GM23338 (cell line): ENCODE measurements at regions not wholly inside any gene's neighbourhood (a gene's known extent, or its start where the extent isn't known, plus 50 kb on each side); places are given as distances from the start of the nearest gene placed in this dataset.

Source experiments
- ATAC-seq: fragments of 200-7000 bp; cut with Tn5 transposase; 3 replicates; pipeline ENCODE4 v1.9.1; 2020
- DNase-seq: peaks from one replicate; pipeline ENCODE4 v3.0.0-alpha.2; 2015; ENCODE audit warnings: low spot score
- H2AFZ ChIP-seq: fragments of 200-600 bp; sonication (generic); 2 replicates; pipeline ENCODE4 v1.8.0; 2016; ENCODE audit warnings: antibody characterized with exemption, mild to moderate bottlenecking, moderate library complexity
- H3F3A ChIP-seq: fragments of 200-600 bp; sonication (generic); replicated peaks from 2 replicates; pipeline ENCODE4 v1.8.0; 2017; ENCODE audit warnings: antibody characterized with exemption, mixed run types, low read depth
- H3K27ac ChIP-seq: fragments of 200-600 bp; sonication (generic); 2 replicates; pipeline ENCODE4 v1.6.1; 2016; ENCODE audit warnings: low read depth
- H3K27me3 ChIP-seq: fragments of 200-600 bp; sonication (generic); 2 replicates; pipeline ENCODE4 v1.8.0; 2016; ENCODE audit warnings: mild to moderate bottlenecking, mixed run types, moderate library complexity; ENCODE audit not compliant: insufficient read depth
- H3K36me3 ChIP-seq: fragments of 200-600 bp; sonication (generic); 2 replicates; pipeline ENCODE4 v1.8.0; 2016; ENCODE audit warnings: mild to moderate bottlenecking; ENCODE audit not compliant: insufficient read depth
- H3K4me1 ChIP-seq: fragments of 200-600 bp; sonication (generic); 2 replicates; pipeline ENCODE4 v1.8.0; 2016; ENCODE audit warnings: mild to moderate bottlenecking, moderate library complexity; ENCODE audit not compliant: insufficient read depth
- H3K4me2 ChIP-seq: fragments of 200-600 bp; sonication (generic); 2 replicates; pipeline ENCODE4 v1.7.1; 2017; ENCODE audit warnings: mixed run types
- H3K4me3 ChIP-seq: fragments of 200-600 bp; sonication (generic); 2 replicates; pipeline ENCODE4 v1.6.1; 2016; ENCODE audit warnings: mixed run types
- H3K79me2 ChIP-seq: fragments of 200-600 bp; sonication (generic); replicated peaks from 2 replicates; pipeline ENCODE4 v1.8.0; 2017; ENCODE audit warnings: mild to moderate bottlenecking; ENCODE audit not compliant: insufficient read depth
- H3K9me2 ChIP-seq: fragments of 200-600 bp; sonication (generic); 2 replicates; pipeline ENCODE4 v1.8.0; 2017; ENCODE audit not compliant: insufficient read depth
- H4K20me1 ChIP-seq: fragments of 200-600 bp; sonication (generic); replicated peaks from 2 replicates; pipeline ENCODE4 v1.8.0; 2017; ENCODE audit warnings: mild to moderate bottlenecking; ENCODE audit not compliant: insufficient read depth
- H3K27ac Mint-ChIP-seq: 2 replicates; pipeline ENCODE4 v1.8.0; 2020; ENCODE audit warnings: inconsistent platforms, mild to moderate bottlenecking, moderate library complexity, mixed read lengths
- H3K27me3 Mint-ChIP-seq: 3 replicates; pipeline ENCODE4 v1.8.0; 2022; ENCODE audit warnings: low read depth, mild to moderate bottlenecking, moderate library complexity, mixed read lengths, inconsistent platforms; ENCODE audit not compliant: insufficient read depth, poor library complexity
- H3K36me3 Mint-ChIP-seq: 3 replicates; pipeline ENCODE4 v1.8.0; 2021; ENCODE audit warnings: low read depth, mild to moderate bottlenecking, inconsistent platforms, moderate library complexity, mixed read lengths
- H3K4me1 Mint-ChIP-seq: 3 replicates; pipeline ENCODE4 v1.8.0; 2020; ENCODE audit warnings: mild to moderate bottlenecking, inconsistent platforms, mixed read lengths
- H3K4me3 Mint-ChIP-seq: 3 replicates; pipeline ENCODE4 v1.8.0; 2021; ENCODE audit warnings: moderate library complexity, mild to moderate bottlenecking, inconsistent platforms, mixed read lengths
- H3K9me3 Mint-ChIP-seq: 3 replicates; pipeline ENCODE4 v1.8.0; 2020; ENCODE audit warnings: moderate library complexity, mild to moderate bottlenecking, inconsistent platforms, mixed read lengths
- CREB1 ChIP-seq: fragments of 250-450 bp; sonication (Bioruptor Pico); IDR thresholded peaks from 2 replicates; pipeline ENCODE4 v1.5.0; 2020; ENCODE audit warnings: low read depth, mild to moderate bottlenecking, moderate library complexity
- CTCF ChIP-seq, 2 experiments: fragments of 200-600 bp in 1 of 2; sonication (generic) in 1 of 2; conservative IDR thresholded peaks; 2 replicates each; pipeline versions ENCODE4 v1.5.1 to v1.6.1; 2016 to 2017; ENCODE audit warnings: antibody characterized with exemption in 2 of 2, low read depth in 2 of 2, mild to moderate bottlenecking in 2 of 2, moderate library complexity in 1 of 2
- EZH2 ChIP-seq: fragments of 200-600 bp; sonication (generic); IDR thresholded peaks from one replicate; pipeline ENCODE4 v1.8.0; 2017; ENCODE audit warnings: antibody characterized with exemption, mild to moderate bottlenecking, low read depth; ENCODE audit not compliant: unreplicated experiment
- EZH2phosphoT487 ChIP-seq: fragments of 200-600 bp; sonication (generic); IDR thresholded peaks from one replicate; pipeline ENCODE4 v1.8.1; 2018; ENCODE audit warnings: antibody characterized with exemption; ENCODE audit not compliant: unreplicated experiment
- JUNB ChIP-seq: IDR thresholded peaks from one replicate; pipeline ENCODE4 v1.6.1; 2016; ENCODE audit warnings: antibody characterized with exemption; ENCODE audit not compliant: unreplicated experiment
- NANOG ChIP-seq: IDR thresholded peaks from 2 replicates; pipeline ENCODE4 v1.6.1; 2016; ENCODE audit warnings: antibody characterized with exemption, borderline replicate concordance
- POLR2AphosphoS5 ChIP-seq: IDR thresholded peaks from 2 replicates; pipeline ENCODE4 v1.6.1; 2016; ENCODE audit warnings: antibody characterized with exemption, low read depth
- STAT1 ChIP-seq: IDR thresholded peaks from one replicate; pipeline ENCODE4 v1.6.1; 2016; ENCODE audit warnings: antibody characterized with exemption; ENCODE audit not compliant: unreplicated experiment
- ZNF114 ChIP-seq: fragments of 250-450 bp; sonication (Bioruptor Pico); IDR thresholded peaks from 2 replicates; pipeline ENCODE4 v1.5.0; 2020; ENCODE audit warnings: mild to moderate bottlenecking, moderate library complexity
- ZNF331 ChIP-seq: fragments of 250-450 bp; sonication (Bioruptor Pico); IDR thresholded peaks from 2 replicates; pipeline ENCODE4 v1.5.0; 2020; ENCODE audit warnings: low read depth, mild to moderate bottlenecking, moderate library complexity
- ZNF462 ChIP-seq: fragments of 250-450 bp; sonication (Bioruptor Pico); IDR thresholded peaks from 2 replicates; pipeline ENCODE4 v1.5.0; 2020; ENCODE audit warnings: mild to moderate bottlenecking, moderate library complexity
- TF ChIP-seq, protein P1 (sequence below): IDR thresholded peaks from one replicate; pipeline ENCODE4 v1.6.1; 2018; ENCODE audit warnings: antibody characterized with exemption; ENCODE audit not compliant: unreplicated experiment
- TF ChIP-seq, protein P2 (sequence below): IDR thresholded peaks from 2 replicates; pipeline ENCODE4 v1.6.1; 2016; ENCODE audit warnings: antibody characterized with exemption

DNA sequence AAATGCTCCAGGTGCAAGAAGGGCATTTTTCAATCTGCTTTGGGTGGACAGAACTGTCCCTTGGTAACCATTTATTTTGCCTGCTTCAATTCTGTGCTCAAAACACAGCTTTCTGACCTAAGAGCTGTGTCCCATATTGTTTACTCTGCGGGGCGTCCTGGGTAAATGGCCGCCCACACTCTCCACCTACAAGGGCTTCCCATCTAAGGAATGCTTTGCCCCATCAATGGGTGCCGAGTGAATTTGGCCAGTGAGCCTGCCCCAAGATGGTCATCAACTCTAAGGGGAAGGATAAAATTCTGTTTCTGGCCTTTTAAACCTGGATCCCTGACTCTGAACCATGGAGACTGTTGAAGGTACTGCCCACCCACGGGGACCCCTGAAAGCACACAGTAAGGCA is 55.5 kb upstream of the FAM89A start:
- Mint-ChIP-seq H3K4me1 (peaks cover 6% of the 10 kb centered on the region), H3K27me3 (peaks cover 4% of the 10 kb centered on the region)
- H2AFZ ChIP-seq = no peak overlapping the region

More for the DNA sequence above, 55.5 kb upstream of the FAM89A start:
- H3K9me2 ChIP-seq = no peaks in the 10 kb centered on the region
- no peaks in the 10 kb centered on the region for H3K36me3 ChIP-seq
- no peak for ATAC-seq
- Mint-ChIP-seq H3K9me3 (no peaks in the 10 kb centered on the region), H3K36me3 (no peaks in the 10 kb centered on the region), H3K27ac (no peak overlapping the region), H3K4me3 (no peak overlapping the region)
- TF ChIP-seq, protein P1, sequence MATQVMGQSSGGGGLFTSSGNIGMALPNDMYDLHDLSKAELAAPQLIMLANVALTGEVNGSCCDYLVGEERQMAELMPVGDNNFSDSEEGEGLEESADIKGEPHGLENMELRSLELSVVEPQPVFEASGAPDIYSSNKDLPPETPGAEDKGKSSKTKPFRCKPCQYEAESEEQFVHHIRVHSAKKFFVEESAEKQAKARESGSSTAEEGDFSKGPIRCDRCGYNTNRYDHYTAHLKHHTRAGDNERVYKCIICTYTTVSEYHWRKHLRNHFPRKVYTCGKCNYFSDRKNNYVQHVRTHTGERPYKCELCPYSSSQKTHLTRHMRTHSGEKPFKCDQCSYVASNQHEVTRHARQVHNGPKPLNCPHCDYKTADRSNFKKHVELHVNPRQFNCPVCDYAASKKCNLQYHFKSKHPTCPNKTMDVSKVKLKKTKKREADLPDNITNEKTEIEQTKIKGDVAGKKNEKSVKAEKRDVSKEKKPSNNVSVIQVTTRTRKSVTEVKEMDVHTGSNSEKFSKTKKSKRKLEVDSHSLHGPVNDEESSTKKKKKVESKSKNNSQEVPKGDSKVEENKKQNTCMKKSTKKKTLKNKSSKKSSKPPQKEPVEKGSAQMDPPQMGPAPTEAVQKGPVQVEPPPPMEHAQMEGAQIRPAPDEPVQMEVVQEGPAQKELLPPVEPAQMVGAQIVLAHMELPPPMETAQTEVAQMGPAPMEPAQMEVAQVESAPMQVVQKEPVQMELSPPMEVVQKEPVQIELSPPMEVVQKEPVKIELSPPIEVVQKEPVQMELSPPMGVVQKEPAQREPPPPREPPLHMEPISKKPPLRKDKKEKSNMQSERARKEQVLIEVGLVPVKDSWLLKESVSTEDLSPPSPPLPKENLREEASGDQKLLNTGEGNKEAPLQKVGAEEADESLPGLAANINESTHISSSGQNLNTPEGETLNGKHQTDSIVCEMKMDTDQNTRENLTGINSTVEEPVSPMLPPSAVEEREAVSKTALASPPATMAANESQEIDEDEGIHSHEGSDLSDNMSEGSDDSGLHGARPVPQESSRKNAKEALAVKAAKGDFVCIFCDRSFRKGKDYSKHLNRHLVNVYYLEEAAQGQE = no peak
- no peak for TF ChIP-seq JUNB
- TF ChIP-seq ZNF462 (CRISPR knock-in tag) = no peak
- TF ChIP-seq NANOG = no peak
- TF ChIP-seq, protein P2, sequence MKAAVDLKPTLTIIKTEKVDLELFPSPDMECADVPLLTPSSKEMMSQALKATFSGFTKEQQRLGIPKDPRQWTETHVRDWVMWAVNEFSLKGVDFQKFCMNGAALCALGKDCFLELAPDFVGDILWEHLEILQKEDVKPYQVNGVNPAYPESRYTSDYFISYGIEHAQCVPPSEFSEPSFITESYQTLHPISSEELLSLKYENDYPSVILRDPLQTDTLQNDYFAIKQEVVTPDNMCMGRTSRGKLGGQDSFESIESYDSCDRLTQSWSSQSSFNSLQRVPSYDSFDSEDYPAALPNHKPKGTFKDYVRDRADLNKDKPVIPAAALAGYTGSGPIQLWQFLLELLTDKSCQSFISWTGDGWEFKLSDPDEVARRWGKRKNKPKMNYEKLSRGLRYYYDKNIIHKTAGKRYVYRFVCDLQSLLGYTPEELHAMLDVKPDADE = no peak
- no peak for TF ChIP-seq CREB1 (CRISPR knock-in tag)
- TF ChIP-seq EZH2 = no peak
- TF ChIP-seq POLR2AphosphoS5 = no peak
- no peak for TF ChIP-seq STAT1
- TF ChIP-seq ZNF114 (CRISPR knock-in tag) = no peak
- no peak for TF ChIP-seq ZNF331 (CRISPR knock-in tag)
- TF ChIP-seq EZH2phosphoT487 = no peak
- no peak for TF ChIP-seq CTCF (conservative IDR thresholded peaks at IDR 0.05; ENCODE audit: low read depth in 2 of 2)
- no peak for DNase-seq
- H3K27ac ChIP-seq = no peak overlapping the region
- no peaks in the 10 kb centered on the region for H3K79me2 ChIP-seq
- no peaks in the 10 kb centered on the region for H3K4me1 ChIP-seq
- H4K20me1 ChIP-seq = no peaks in the 10 kb centered on the region
- H3F3A ChIP-seq = no peaks in the 10 kb centered on the region
- no peak overlapping the region for H3K4me2 ChIP-seq
- 0 out of 2 replicates have a peak, but pooled peaks cover 5% of the 10 kb centered on the region for H3K27me3 ChIP-seq
- no peak overlapping the region for H3K4me3 ChIP-seq
